ENCODE measurements at regions not wholly inside any gene's neighbourhood (a gene's known extent, or its start where the extent isn't known, plus 50 kb on each side); places are given as distances from the start of the nearest gene placed in this dataset.
A peak's percentile ranks its signal among the peaks of the same experiment; 100 is the strongest.

- peak overlapping the region; percentile 41 for H3K4me2 ChIP-seq
- H4K20me1 ChIP-seq (ENCODE audit: insufficient read depth), result no peaks in the 10 kb centered on the region
- no peaks in the 10 kb centered on the region for H3K9me3 ChIP-seq
- ChIA-PET CTCF (interaction anchor here (2.1 kb wide), 2 partner anchors 8 to 9 kb away, joined by 5 to 7 read pairs; no protein-coding TSS in a partner anchor), POLR2A (no interaction called here)
- no peaks in the 10 kb centered on the region for H3K9me2 ChIP-seq
- TF ChIP-seq RAD21 (IDR thresholded peaks at IDR 0.05; ENCODE audit: low read length) (no peak), NFIC (IDR thresholded peaks at IDR 0.05; ENCODE audit: borderline replicate concordance) (peak; percentile 43; the same call in 1 of the 2 replicates), EP300 (IDR thresholded peaks at IDR 0.05; ENCODE audit: borderline replicate concordance in 1 of 2, low read depth in 1 of 2, low read length in 1 of 2) (no peak), RFX5 (IDR thresholded peaks at IDR 0.05; ENCODE audit: low read length) (no peak), PBX3 (IDR thresholded peaks at IDR 0.05) (no peak), MXI1 (IDR thresholded peaks at IDR 0.05; ENCODE audit: low read depth, low read length) (no peak), MEF2A (IDR thresholded peaks at IDR 0.05; ENCODE audit: borderline replicate concordance, low read depth) (peak; percentile 80), IRF3 (IDR thresholded peaks at IDR 0.05; ENCODE audit: low read depth, low read length) (no peak), YY1 (IDR thresholded peaks at IDR 0.05; ENCODE audit: low read depth) (no peak), CTCF (IDR thresholded peaks at IDR 0.05) (no peak), NRF1 (IDR thresholded peaks at IDR 0.05; ENCODE audit: low read depth, low read length) (no peak), POLR2AphosphoS5 (IDR thresholded peaks at IDR 0.05; ENCODE audit: low read depth, low read length) (no peak), TEAD4 (IDR thresholded peaks at IDR 0.05; ENCODE audit: borderline replicate concordance, insufficient read depth) (0 out of 2 replicates have a peak, but pooled peaks have one; percentile 17), ELF1 (IDR thresholded peaks at IDR 0.05) (no peak), RCOR1 (IDR thresholded peaks at IDR 0.05; ENCODE audit: low read length) (no peak), FOSL2 (IDR thresholded peaks at IDR 0.05; ENCODE audit: borderline replicate concordance, low read depth) (peak; percentile 83), RXRA (IDR thresholded peaks at IDR 0.05; ENCODE audit: borderline replicate concordance, low read depth) (no peak), TCF12 (IDR thresholded peaks at IDR 0.05) (peak; percentile 35; the same call in 1 of the 2 replicates), JUND (IDR thresholded peaks at IDR 0.05) (peak; percentile 67)
- H3K4me1 ChIP-seq (ENCODE audit: control insufficient read depth in 1 of 2, insufficient read depth in 2 of 2, low read depth in 1 of 2, low read length in 1 of 2), result peaks cover 0 to 26% of the 10 kb centered on the region in 2 experiments; a peak in 1 of 4 replicates
- peak overlapping the region; percentile 20; the same call in 1 of the 2 replicates for H3K9ac ChIP-seq
- H2AFZ ChIP-seq (ENCODE audit: low read depth), result peak overlapping the region; percentile 48
- H3K27me3 ChIP-seq (ENCODE audit: insufficient read depth), result no peaks in the 10 kb centered on the region
- H3K27ac ChIP-seq (ENCODE audit: low read depth in 2 of 2, low read length in 1 of 2), result peak overlapping the region in 1 of 2 experiments; percentile 82; a peak in 2 of 4 replicates
- no peak for DNase-seq
- 6% methylated on average over 5 of the region's 5 CpGs for WGBS (ENCODE audit: low lambda C conversion rate)
- no peaks in the 10 kb centered on the region for H3K36me3 ChIP-seq (replicated peaks in 1 of 2; ENCODE audit: control insufficient read depth in 1 of 2, insufficient read depth in 2 of 2, low read length in 1 of 2)
- H3K4me3 ChIP-seq (ENCODE audit: low read depth in 2 of 2, low read length in 1 of 2), result peak overlapping the region in 1 of 2 experiments; percentile 18; a peak in 1 of 4 replicates
- peaks cover 10% of the 10 kb centered on the region for H3F3A ChIP-seq (replicated peaks; ENCODE audit: insufficient read depth)
- H3K79me2 ChIP-seq (ENCODE audit: insufficient read depth), result no peaks in the 10 kb centered on the region
Measured at GRCh38 chr2:34105006-34105767, 506.1 kb upstream of the FAM98A start.

All from SK-N-SH (cell line).